ENCODE measurements at regions not wholly inside any gene's neighbourhood (a gene's known extent, or its start where the extent isn't known, plus 50 kb on each side); places are given as distances from the start of the nearest gene placed in this dataset.

- DNase-seq (ENCODE audit: low read depth, low spot score) = no peak
These were observed 214.9 kb upstream of the ITGA4 start for GRCh38 chr2:181242262-181242661.

- no peak for DNase-seq (ENCODE audit: low read depth, low spot score)
These were observed 213.9 kb upstream of the ITGA4 start for GRCh38 chr2:181243319-181243718.

GRCh38 chr2:181250691-181251090 is 206.5 kb upstream of the ITGA4 start:
- no peak for DNase-seq (ENCODE audit: low read depth, low spot score)

GRCh38 chr2:181252262-181253148 is 204.7 kb upstream of the ITGA4 start:
- no peak for DNase-seq (ENCODE audit: low read depth, low spot score)

GRCh38 chr2:181253438-181253837 is 203.7 kb upstream of the ITGA4 start:
- no peak for DNase-seq (ENCODE audit: low read depth, low spot score)

- DNase-seq (ENCODE audit: low read depth, low spot score) = no peak
These were observed 201.5 kb upstream of the ITGA4 start for GRCh38 chr2:181255651-181256050.

- no peak for DNase-seq (ENCODE audit: low read depth, low spot score)
These were observed 198.5 kb upstream of the ITGA4 start for GRCh38 chr2:181258720-181259119.

GRCh38 chr2:181262782-181263181 is 194.4 kb upstream of the ITGA4 start:
- DNase-seq (ENCODE audit: low read depth, low spot score) = no peak

- no peak for DNase-seq (ENCODE audit: low read depth, low spot score)
These were observed 193.2 kb upstream of the ITGA4 start for GRCh38 chr2:181264001-181264400.

- no peak for DNase-seq (ENCODE audit: low read depth, low spot score)
These were observed 192.7 kb upstream of the ITGA4 start for GRCh38 chr2:181264441-181264840.

GRCh38 chr2:181266614-181267013 is 190.6 kb upstream of the ITGA4 start:
- DNase-seq (ENCODE audit: low read depth, low spot score) = no peak

- no peak for DNase-seq (ENCODE audit: low read depth, low spot score)
These were observed 188.9 kb upstream of the ITGA4 start for GRCh38 chr2:181268174-181268867.

GRCh38 chr2:181273986-181274385 is 183.2 kb upstream of the ITGA4 start:
- DNase-seq (ENCODE audit: low read depth, low spot score) = no peak

- DNase-seq (ENCODE audit: low read depth, low spot score) = no peak
These were observed 181.5 kb upstream of the ITGA4 start for GRCh38 chr2:181275643-181276070.

GRCh38 chr2:181281206-181281832 is 175.9 kb upstream of the ITGA4 start:
- no peak for DNase-seq (ENCODE audit: low read depth, low spot score)

GRCh38 chr2:181285116-181285515 is 172.1 kb upstream of the ITGA4 start:
- no peak for DNase-seq (ENCODE audit: low read depth, low spot score)

- no peak for DNase-seq (ENCODE audit: low read depth, low spot score)
These were observed 167.5 kb upstream of the ITGA4 start for GRCh38 chr2:181289698-181290097.

GRCh38 chr2:181290182-181290581 is 167.0 kb upstream of the ITGA4 start:
- DNase-seq (ENCODE audit: low read depth, low spot score) = no peak

- no peak for DNase-seq (ENCODE audit: low read depth, low spot score)
These were observed 162.2 kb upstream of the ITGA4 start for GRCh38 chr2:181294979-181295378.

GRCh38 chr2:181300600-181301291 is 156.4 kb upstream of the ITGA4 start:
- DNase-seq (ENCODE audit: low read depth, low spot score) = no peak

GRCh38 chr2:181304011-181304844 is 153.0 kb upstream of the ITGA4 start:
- DNase-seq (ENCODE audit: low read depth, low spot score) = no peak

Data from activated naive CD8-positive, alpha-beta T cell treated with anti-CD3 and anti-CD28 coated beads, Interleukin-2, amount 50 U/mL, for 16 hours (primary cell).